ENCODE measurements at regions not wholly inside any gene's neighbourhood (a gene's known extent, or its start where the extent isn't known, plus 50 kb on each side); places are given as distances from the start of the nearest gene placed in this dataset.

- Histone ChIP-seq H3K27ac (ENCODE audit: low read depth, low read length) (peak overlapping the region; percentile 34), H3K4me3 (ENCODE audit: low read depth, low read length) (peak overlapping the region; percentile 81), H3K27me3 (ENCODE audit: control insufficient read depth, insufficient read depth, low read length) (peaks cover 10% of the 10 kb centered on the region), H3K9me3 (ENCODE audit: control insufficient read depth, insufficient read depth, low read length) (no peaks in the 10 kb centered on the region)
- TF ChIP-seq CTCF (IDR thresholded peaks at IDR 0.05; ENCODE audit: low read depth, low read length) = no peak
- ChIA-PET POLR2A (no interaction called here), CTCF (no interaction called here)
- no peak for DNase-seq (ENCODE audit: low read depth, low spot score)
Observed at GRCh38 chr3:11720917-11721411, 77.2 kb upstream of the VGLL4 start.

GRCh38 chr3:11720304-11720898 lies 76.7 kb upstream of the VGLL4 start:
- Histone ChIP-seq H3K27me3 (ENCODE audit: control insufficient read depth, insufficient read depth, low read length) (peaks cover 10% of the 10 kb centered on the region), H3K27ac (ENCODE audit: low read depth, low read length) (peak overlapping the region; percentile 34), H3K4me3 (ENCODE audit: low read depth, low read length) (peak overlapping the region; percentile 81), H3K9me3 (ENCODE audit: control insufficient read depth, insufficient read depth, low read length) (no peaks in the 10 kb centered on the region)
- CTCF ChIA-PET = no interaction called here
- DNase-seq (ENCODE audit: low read depth, low spot score) = no peak
- no peak for TF ChIP-seq CTCF (IDR thresholded peaks at IDR 0.05; ENCODE audit: low read depth, low read length)
- POLR2A ChIA-PET = no interaction called here

GRCh38 chr3:11719406-11720303 lies 75.9 kb upstream of the VGLL4 start:
- no peak for DNase-seq (ENCODE audit: low read depth, low spot score)
- Histone ChIP-seq H3K4me3 (ENCODE audit: low read depth, low read length) (peak overlapping the region; percentile 81), H3K27ac (ENCODE audit: low read depth, low read length) (no peak overlapping the region), H3K27me3 (ENCODE audit: control insufficient read depth, insufficient read depth, low read length) (peaks cover 9% of the 10 kb centered on the region), H3K9me3 (ENCODE audit: control insufficient read depth, insufficient read depth, low read length) (no peaks in the 10 kb centered on the region)
- CTCF ChIA-PET = no interaction called here
- no peak for TF ChIP-seq CTCF (IDR thresholded peaks at IDR 0.05; ENCODE audit: low read depth, low read length)
- POLR2A ChIA-PET = no interaction called here

GRCh38 chr3:11718637-11719405 lies 75.1 kb upstream of the VGLL4 start:
- CTCF ChIA-PET = interaction anchor here (1.1 kb wide), 1 partner anchor 86 kb away, joined by 3 read pairs; no protein-coding TSS in a partner anchor
- Histone ChIP-seq H3K27ac (ENCODE audit: low read depth, low read length) (peak overlapping the region; percentile 82), H3K27me3 (ENCODE audit: control insufficient read depth, insufficient read depth, low read length) (peaks cover 6% of the 10 kb centered on the region), H3K4me3 (ENCODE audit: low read depth, low read length) (peak overlapping the region; percentile 81), H3K9me3 (ENCODE audit: control insufficient read depth, insufficient read depth, low read length) (no peaks in the 10 kb centered on the region)
- POLR2A ChIA-PET = no interaction called here
- DNase-seq (ENCODE audit: low read depth, low spot score) = no peak
- TF ChIP-seq CTCF (IDR thresholded peaks at IDR 0.05; ENCODE audit: low read depth, low read length) = no peak

Data from AG04450 (cell line).